ENCODE measurements at regions not wholly inside any gene's neighbourhood (a gene's known extent, or its start where the extent isn't known, plus 50 kb on each side); places are given as distances from the start of the nearest gene placed in this dataset.
A peak's percentile ranks its signal among the peaks of the same experiment; 100 is the strongest.

- H3K27me3 ChIP-seq: no peaks in the 10 kb centered on the region
- intact Hi-C loops (cut with DNase I; ENCODE audit: low total_unique reads): no loop called here
- H3K4me3 ChIP-seq: no peak overlapping the region
These were observed 382.6 kb upstream of the THBS1 start for GRCh38 chr15:39198044-39199000.

GRCh38 chr15:39199076-39199475 lies 381.8 kb upstream of the THBS1 start:
- Histone ChIP-seq H3K36me3 (no peaks in the 10 kb centered on the region), H3K4me1 (peaks cover 0 to 3% (median 0%) of the 10 kb centered on the region in 4 donors), H3K9me3 (no peaks in the 10 kb centered on the region), H3K4me3 (no peak overlapping the region), H3K27me3 (no peaks in the 10 kb centered on the region), H3K27ac (peak overlapping the region; percentile 31 to 65 (median 48))
- TF ChIP-seq EP300 (IDR thresholded peaks at IDR 0.05; ENCODE audit: low read depth): no peak
- TF ChIP-seq POLR2AphosphoS5 (IDR thresholded peaks at IDR 0.05): no peak
- TF ChIP-seq CTCF (IDR thresholded peaks at IDR 0.05): no peak
- TF ChIP-seq POLR2A (IDR thresholded peaks at IDR 0.05): no peak
- intact Hi-C loops (cut with DNase I; ENCODE audit: low total_unique reads) (no loop called here), in situ Hi-C loops (cut with MboI; ENCODE audit: low pct_ligation_motif_present in 1 of 4, low pct_unique_long_range_greater_than_20kb in 1 of 4, low sequenced_read_pairs in 3 of 4) (no loop called here)
- WGBS, 2 donors (ENCODE audit: low coverage in 1 of 2): 63 to 68% methylated on average over 1 to 2 of the region's 2 CpGs
- peak; percentile 25 for DNase-seq

More at GRCh38 chr15:39198044-39199000, 382.6 kb upstream of the THBS1 start:
- Histone ChIP-seq H3K36me3 (no peaks in the 10 kb centered on the region), H3K27ac (peak overlapping the region in 3 of 4 donors; percentile 42 to 65 (median 55)), H3K4me1 (peaks cover 0 to 3% (median 0%) of the 10 kb centered on the region in 4 donors), H3K9me3 (no peaks in the 10 kb centered on the region)
- no peak for DNase-seq
- in situ Hi-C loops (cut with MboI; ENCODE audit: low pct_ligation_motif_present in 1 of 4, low pct_unique_long_range_greater_than_20kb in 1 of 4, low sequenced_read_pairs in 3 of 4): no loop called here
- TF ChIP-seq POLR2AphosphoS5 (IDR thresholded peaks at IDR 0.05) (no peak), POLR2A (IDR thresholded peaks at IDR 0.05) (no peak), CTCF (IDR thresholded peaks at IDR 0.05) (no peak), EP300 (IDR thresholded peaks at IDR 0.05; ENCODE audit: low read depth) (no peak)
- 53 to 70% methylated on average over 4 to 6 of the region's 6 CpGs for WGBS, 2 donors (ENCODE audit: low coverage in 1 of 2)

- intact Hi-C loops (cut with DNase I; ENCODE audit: low total_unique reads) (no loop called here), in situ Hi-C loops (cut with MboI; ENCODE audit: low pct_ligation_motif_present in 1 of 4, low pct_unique_long_range_greater_than_20kb in 1 of 4, low sequenced_read_pairs in 3 of 4) (no loop called here)
- no peak for TF ChIP-seq EP300 (IDR thresholded peaks at IDR 0.05; ENCODE audit: low read depth)
- TF ChIP-seq CTCF (IDR thresholded peaks at IDR 0.05): no peak
- TF ChIP-seq POLR2AphosphoS5 (IDR thresholded peaks at IDR 0.05): no peak
- TF ChIP-seq POLR2A (IDR thresholded peaks at IDR 0.05): no peak
- no peaks in the 10 kb centered on the region for H3K36me3 ChIP-seq
- H3K27ac ChIP-seq: no peak overlapping the region
- peaks cover 0 to 3% (median 0%) of the 10 kb centered on the region in 4 donors for H3K4me1 ChIP-seq
- H3K27me3 ChIP-seq: no peaks in the 10 kb centered on the region
- no peaks in the 10 kb centered on the region for H3K9me3 ChIP-seq
- DNase-seq: no peak
- no peak overlapping the region for H3K4me3 ChIP-seq
These were observed 380.3 kb upstream of the THBS1 start for GRCh38 chr15:39200586-39200985.

- peaks cover 0 to 3% (median 0%) of the 10 kb centered on the region in 4 donors for H3K4me1 ChIP-seq
- in situ Hi-C loops (cut with MboI; ENCODE audit: low pct_ligation_motif_present in 1 of 4, low pct_unique_long_range_greater_than_20kb in 1 of 4, low sequenced_read_pairs in 3 of 4): no loop called here
- no peaks in the 10 kb centered on the region for H3K36me3 ChIP-seq
- 69 to 78% methylated on average over 1 of the region's 1 CpG for WGBS, 2 donors (ENCODE audit: low coverage in 1 of 2)
- H3K9me3 ChIP-seq: no peaks in the 10 kb centered on the region
- no peak overlapping the region for H3K4me3 ChIP-seq
- no peaks in the 10 kb centered on the region for H3K27me3 ChIP-seq
- no peak overlapping the region for H3K27ac ChIP-seq
- TF ChIP-seq CTCF (IDR thresholded peaks at IDR 0.05) (no peak), POLR2AphosphoS5 (IDR thresholded peaks at IDR 0.05) (no peak), EP300 (IDR thresholded peaks at IDR 0.05; ENCODE audit: low read depth) (no peak), POLR2A (IDR thresholded peaks at IDR 0.05) (no peak)
- DNase-seq: no peak
- intact Hi-C loops (cut with DNase I; ENCODE audit: low total_unique reads): no loop called here
These were observed 378.2 kb upstream of the THBS1 start for GRCh38 chr15:39202641-39203040.

All from transverse colon (tissue), 4 donors.